Activated B cell treated with CpG ODN at 0.5 μM for 24 hours (primary cell): ENCODE measurements at regions not wholly inside any gene's neighbourhood (a gene's known extent, or its start where the extent isn't known, plus 50 kb on each side); places are given as distances from the start of the nearest gene placed in this dataset.

Experiments
- ATAC-seq: fragments of 200-7000 bp; cut with Tn5 transposase; one replicate; pipeline ENCODE4 v1.10.0; 2021; ENCODE audit warnings: low read depth, mild to moderate bottlenecking, moderate library complexity
- CTCF ChIA-PET: fragments of 350-600 bp; sonication (Branson Sonifier 250); formaldehyde crosslinking; loops from one replicate; lab custom pipeline; 2021; ENCODE audit warnings: antibody characterized with exemption; lab: Charles Lee
- POLR2A ChIA-PET: fragments of 350-600 bp; sonication (Branson Sonifier 250); formaldehyde crosslinking; loops from one replicate; lab custom pipeline; 2021; ENCODE audit warnings: antibody characterized with exemption; lab: Charles Lee
- DNase-seq: peaks from one replicate; pipeline ENCODE4 v3.0.0; 2022
- H3K27ac Mint-ChIP-seq: one replicate; pipeline ENCODE4 v1.8.0; 2020; ENCODE audit warnings: mixed read lengths
- H3K27me3 Mint-ChIP-seq: one replicate; pipeline ENCODE4 v1.8.0; 2021; ENCODE audit warnings: mixed read lengths
- H3K36me3 Mint-ChIP-seq: one replicate; pipeline ENCODE4 v1.8.0; 2021; ENCODE audit warnings: low read depth, mixed read lengths
- H3K4me1 Mint-ChIP-seq: one replicate; pipeline ENCODE4 v1.8.0; 2021; ENCODE audit warnings: mixed read lengths
- H3K4me3 Mint-ChIP-seq: one replicate; pipeline ENCODE4 v1.8.0; 2020; ENCODE audit warnings: mild to moderate bottlenecking, mixed read lengths
- H3K9me3 Mint-ChIP-seq: one replicate; pipeline ENCODE4 v1.8.0; 2020; ENCODE audit warnings: mixed read lengths
- intact Hi-C: fragments of 100-400 bp; cut with micrococcal nuclease; formaldehyde crosslinking; loops from one replicate; pipeline ENCODE4 v1.15.1; 2024
- TF ChIP-seq, protein P1 (sequence below): fragments of 200-600 bp; IDR thresholded peaks from one replicate; pipeline ENCODE4 v1.8.0; 2022; ENCODE audit warnings: antibody characterized with exemption, mild to moderate bottlenecking

DNA sequence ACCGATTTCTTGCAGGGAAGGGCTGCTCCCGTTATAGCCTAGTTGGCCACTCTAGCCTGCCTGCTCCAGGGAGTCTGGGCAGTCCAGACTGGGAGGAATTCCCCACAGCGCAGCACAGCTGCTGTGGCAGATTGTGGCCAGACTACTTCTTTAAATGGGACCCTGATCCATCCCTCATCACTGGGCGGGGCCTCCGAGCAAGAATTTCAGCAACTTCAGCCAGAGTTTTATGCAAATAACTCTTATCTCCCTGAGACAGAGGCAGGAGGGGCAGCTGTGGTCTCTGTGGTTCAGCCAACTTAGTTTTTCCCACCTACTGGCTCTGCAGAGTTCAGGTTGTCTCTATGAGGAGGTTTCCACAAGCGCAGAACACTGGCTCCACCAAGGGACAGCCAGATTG, 1583.2 kb downstream of the SUCLG1 start:
- CTCF ChIA-PET = no interaction called here
- POLR2A ChIA-PET = no interaction called here
- DNase-seq (no peak), ATAC-seq (no peak)
- H3K36me3 Mint-ChIP-seq = no peaks in the 10 kb centered on the region
- no peak overlapping the region for H3K4me3 Mint-ChIP-seq
- TF ChIP-seq, protein P1, sequence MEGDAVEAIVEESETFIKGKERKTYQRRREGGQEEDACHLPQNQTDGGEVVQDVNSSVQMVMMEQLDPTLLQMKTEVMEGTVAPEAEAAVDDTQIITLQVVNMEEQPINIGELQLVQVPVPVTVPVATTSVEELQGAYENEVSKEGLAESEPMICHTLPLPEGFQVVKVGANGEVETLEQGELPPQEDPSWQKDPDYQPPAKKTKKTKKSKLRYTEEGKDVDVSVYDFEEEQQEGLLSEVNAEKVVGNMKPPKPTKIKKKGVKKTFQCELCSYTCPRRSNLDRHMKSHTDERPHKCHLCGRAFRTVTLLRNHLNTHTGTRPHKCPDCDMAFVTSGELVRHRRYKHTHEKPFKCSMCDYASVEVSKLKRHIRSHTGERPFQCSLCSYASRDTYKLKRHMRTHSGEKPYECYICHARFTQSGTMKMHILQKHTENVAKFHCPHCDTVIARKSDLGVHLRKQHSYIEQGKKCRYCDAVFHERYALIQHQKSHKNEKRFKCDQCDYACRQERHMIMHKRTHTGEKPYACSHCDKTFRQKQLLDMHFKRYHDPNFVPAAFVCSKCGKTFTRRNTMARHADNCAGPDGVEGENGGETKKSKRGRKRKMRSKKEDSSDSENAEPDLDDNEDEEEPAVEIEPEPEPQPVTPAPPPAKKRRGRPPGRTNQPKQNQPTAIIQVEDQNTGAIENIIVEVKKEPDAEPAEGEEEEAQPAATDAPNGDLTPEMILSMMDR = no peak
- no peaks in the 10 kb centered on the region for H3K4me1 Mint-ChIP-seq
- H3K27ac Mint-ChIP-seq = no peak overlapping the region
- H3K27me3 Mint-ChIP-seq = no peaks in the 10 kb centered on the region
- peaks cover 6% of the 10 kb centered on the region for H3K9me3 Mint-ChIP-seq
- intact Hi-C loops = no loop called here

DNA sequence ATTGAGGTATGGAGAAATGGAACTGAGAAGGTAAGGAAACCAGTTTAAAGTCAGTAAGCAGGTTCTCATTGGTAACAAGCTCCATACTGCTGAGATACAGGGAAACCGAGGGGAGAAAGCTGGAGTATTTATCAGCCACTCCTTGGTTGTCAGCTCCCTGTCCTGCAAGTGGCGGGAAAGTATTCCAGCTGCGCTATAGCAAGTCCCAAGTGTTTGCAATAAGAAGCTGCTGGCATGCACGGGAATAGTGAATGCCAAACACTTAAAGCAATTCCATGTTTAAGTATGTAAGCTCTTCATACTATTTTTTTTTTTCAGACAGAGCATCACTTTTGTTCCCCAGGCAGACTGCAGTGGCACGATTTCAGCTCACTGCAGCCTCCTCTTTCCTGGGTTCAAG, 1601.1 kb downstream of the SUCLG1 start:
- H3K4me3 Mint-ChIP-seq = no peak overlapping the region
- no peaks in the 10 kb centered on the region for H3K27me3 Mint-ChIP-seq
- intact Hi-C loops = no loop called here
- H3K4me1 Mint-ChIP-seq = no peaks in the 10 kb centered on the region
- TF ChIP-seq, protein P1 = no peak
- no peaks in the 10 kb centered on the region for H3K36me3 Mint-ChIP-seq
- ATAC-seq = no peak
- H3K9me3 Mint-ChIP-seq = peaks cover 8% of the 10 kb centered on the region
- no peak overlapping the region for H3K27ac Mint-ChIP-seq
- CTCF ChIA-PET = no interaction called here
- POLR2A ChIA-PET = no interaction called here
- no peak for DNase-seq

DNA sequence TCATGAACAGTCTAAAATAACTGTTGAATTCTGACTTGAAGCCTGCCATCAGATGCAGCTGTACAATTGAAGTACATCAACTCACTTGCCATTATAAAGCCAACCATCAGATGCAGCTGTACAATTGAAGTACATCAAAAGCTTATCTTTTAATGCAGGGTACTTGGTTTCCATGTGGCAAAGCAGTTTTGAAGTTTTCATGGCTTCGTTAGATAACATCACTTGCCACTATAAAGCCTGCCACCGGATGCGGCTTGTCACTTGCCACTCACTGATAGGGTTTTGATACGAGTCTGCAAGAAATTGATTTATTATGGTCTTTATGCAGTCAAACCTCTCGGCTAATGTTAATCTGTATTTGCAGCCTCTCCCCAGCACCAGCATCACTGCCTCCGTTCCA, 1605.8 kb downstream of the SUCLG1 start:
- Mint-ChIP-seq H3K9me3 (peaks cover 2% of the 10 kb centered on the region), H3K4me1 (no peaks in the 10 kb centered on the region), H3K36me3 (no peaks in the 10 kb centered on the region), H3K27ac (no peak overlapping the region), H3K4me3 (no peak overlapping the region), H3K27me3 (no peaks in the 10 kb centered on the region)
- ChIA-PET CTCF (no interaction called here), POLR2A (no interaction called here)
- ATAC-seq = no peak
- no peak for DNase-seq
- intact Hi-C loops = no loop called here
- TF ChIP-seq, protein P1 = no peak

- H3K27me3 Mint-ChIP-seq = no peaks in the 10 kb centered on the region
- intact Hi-C loops = no loop called here
Observed at GRCh38 chr2:82852787-82853186, 1606.3 kb downstream of the SUCLG1 start.

GRCh38 chr2:82848285-82848684, 1610.8 kb downstream of the SUCLG1 start:
- TF ChIP-seq, protein P1 = no peak
- no peaks in the 10 kb centered on the region for H3K36me3 Mint-ChIP-seq
- intact Hi-C loops = no loop called here
- ChIA-PET CTCF (no interaction called here), POLR2A (no interaction called here)
- H3K4me1 Mint-ChIP-seq = no peaks in the 10 kb centered on the region
- peaks cover 2% of the 10 kb centered on the region for H3K9me3 Mint-ChIP-seq
- no peak overlapping the region for H3K27ac Mint-ChIP-seq
- no peak for DNase-seq
- no peak overlapping the region for H3K4me3 Mint-ChIP-seq
- H3K27me3 Mint-ChIP-seq = no peaks in the 10 kb centered on the region
- ATAC-seq = no peak

More at GRCh38 chr2:82852787-82853186, 1606.3 kb downstream of the SUCLG1 start:
- CTCF ChIA-PET = no interaction called here
- Mint-ChIP-seq H3K4me3 (no peak overlapping the region), H3K36me3 (no peaks in the 10 kb centered on the region), H3K27ac (no peak overlapping the region), H3K9me3 (peaks cover 2% of the 10 kb centered on the region), H3K4me1 (no peaks in the 10 kb centered on the region)
- no peak for DNase-seq
- POLR2A ChIA-PET = no interaction called here
- TF ChIP-seq, protein P1 = no peak
- ATAC-seq = no peak
